H9 (cell line): ENCODE measurements at regions not wholly inside any gene's neighbourhood (a gene's known extent, or its start where the extent isn't known, plus 50 kb on each side); places are given as distances from the start of the nearest gene placed in this dataset.

Source experiments
- DNase-seq: peaks from one replicate; pipeline ENCODE4 v3.0.0-alpha.2; 2017
- H2AFZ ChIP-seq: one replicate; pipeline ENCODE4 v1.6.1; 2013; ENCODE audit warnings: mild to moderate bottlenecking, low read length, control low read depth, moderate library complexity
- H2AK5ac ChIP-seq: 2 replicates; pipeline ENCODE4 v1.6.1; 2013; ENCODE audit warnings: low read length, control low read depth, mixed read lengths; ENCODE audit not compliant: insufficient read length
- H2BK120ac ChIP-seq: one replicate; pipeline ENCODE4 v1.6.1; 2013; ENCODE audit warnings: low read depth, mild to moderate bottlenecking, low read length, control low read depth, inconsistent platforms; ENCODE audit not compliant: poor library complexity, severe bottlenecking
- H2BK12ac ChIP-seq: 2 replicates; pipeline ENCODE4 v1.6.1; 2013; ENCODE audit warnings: low read length, control low read depth, mixed read lengths, low read depth; ENCODE audit not compliant: insufficient read length
- H2BK15ac ChIP-seq: 2 replicates; pipeline ENCODE4 v1.6.1; 2013; ENCODE audit warnings: low read depth, low read length, control low read depth
- H2BK20ac ChIP-seq: one replicate; pipeline ENCODE4 v1.6.1; 2013; ENCODE audit warnings: low read depth, mild to moderate bottlenecking, low read length, control low read depth, inconsistent platforms; ENCODE audit not compliant: poor library complexity, severe bottlenecking
- H2BK5ac ChIP-seq: 2 replicates; pipeline ENCODE4 v1.6.1; 2013; ENCODE audit warnings: low read length, control low read depth, mixed read lengths; ENCODE audit not compliant: insufficient read length
- H3K14ac ChIP-seq: 2 replicates; pipeline ENCODE4 v1.6.1; 2013; ENCODE audit warnings: low read length, control low read depth; ENCODE audit not compliant: insufficient read depth
- H3K18ac ChIP-seq: 2 replicates; pipeline ENCODE4 v1.6.1; 2013; ENCODE audit warnings: low read depth, mild to moderate bottlenecking, mixed read lengths, low read length, control low read depth; ENCODE audit not compliant: insufficient read length
- H3K23ac ChIP-seq: 2 replicates; pipeline ENCODE4 v1.6.1; 2013; ENCODE audit warnings: low read length, control low read depth, mixed read lengths, low read depth; ENCODE audit not compliant: insufficient read length
- H3K23me2 ChIP-seq: 2 replicates; pipeline ENCODE4 v1.6.1; 2013; ENCODE audit warnings: low read depth, mild to moderate bottlenecking, mixed read lengths, low read length, control low read depth; ENCODE audit not compliant: insufficient read length, poor library complexity, severe bottlenecking
- H3K27ac ChIP-seq: 2 replicates; pipeline ENCODE4 v1.5.1; 2013; ENCODE audit warnings: low read length, control low read depth, mixed read lengths, low read depth; ENCODE audit not compliant: insufficient read length
- H3K27me3 ChIP-seq: 2 replicates; pipeline ENCODE4 v1.6.1; 2013; ENCODE audit warnings: low read length, control low read depth, inconsistent platforms; ENCODE audit not compliant: insufficient read depth
- H3K4ac ChIP-seq: 2 replicates; pipeline ENCODE4 v1.6.1; 2013; ENCODE audit warnings: low read depth, mild to moderate bottlenecking, control low read depth, inconsistent platforms, low read length, moderate library complexity
- H3K4me1 ChIP-seq: 2 replicates; pipeline ENCODE4 v1.6.1; 2013; ENCODE audit warnings: low read length, control low read depth, inconsistent platforms; ENCODE audit not compliant: insufficient read depth
- H3K4me2 ChIP-seq: 2 replicates; pipeline ENCODE4 v1.6.1; 2013; ENCODE audit warnings: low read length, control low read depth, mixed read lengths; ENCODE audit not compliant: insufficient read length, insufficient read depth
- H3K56ac ChIP-seq: 2 replicates; pipeline ENCODE4 v1.6.1; 2013; ENCODE audit warnings: low read depth, mild to moderate bottlenecking, mixed read lengths, low read length, control low read depth; ENCODE audit not compliant: insufficient read length
- H3K79me1 ChIP-seq: 2 replicates; pipeline ENCODE4 v1.6.1; 2013; ENCODE audit warnings: low read depth, mild to moderate bottlenecking, moderate library complexity, low read length, control low read depth, inconsistent platforms; ENCODE audit not compliant: insufficient read depth, poor library complexity, severe bottlenecking
- H3K79me2 ChIP-seq: 2 replicates; pipeline ENCODE4 v1.6.1; 2013; ENCODE audit warnings: low read length, control low read depth, inconsistent platforms; ENCODE audit not compliant: insufficient read depth
- H3K9ac ChIP-seq: 2 replicates; pipeline ENCODE4 v1.6.1; 2013; ENCODE audit warnings: low read length, control low read depth, mixed read lengths; ENCODE audit not compliant: insufficient read length; ENCODE audit errors: extremely low read depth
- H3K9me3 ChIP-seq: one replicate; pipeline ENCODE4 v1.6.1; 2013; ENCODE audit warnings: low read depth, low read length, inconsistent platforms; ENCODE audit not compliant: control insufficient read depth
- H3T11ph ChIP-seq: one replicate; pipeline ENCODE4 v1.6.1; 2013; ENCODE audit warnings: mild to moderate bottlenecking, low read length, control low read depth, inconsistent platforms
- H4K20me1 ChIP-seq: one replicate; pipeline ENCODE4 v1.6.1; 2013; ENCODE audit not compliant: control insufficient read depth, insufficient read length, insufficient read depth
- H4K5ac ChIP-seq: 2 replicates; pipeline ENCODE4 v1.6.1; 2013; ENCODE audit warnings: low read depth, mild to moderate bottlenecking, mixed read lengths, low read length, control low read depth; ENCODE audit not compliant: insufficient read length
- H4K8ac ChIP-seq: replicated peaks from 2 replicates; pipeline ENCODE4 v1.6.1; 2013; ENCODE audit warnings: low read length, control low read depth, mixed read lengths, low read depth; ENCODE audit not compliant: insufficient read length
- H4K91ac ChIP-seq: 2 replicates; pipeline ENCODE4 v1.6.1; 2013; ENCODE audit warnings: low read depth, mild to moderate bottlenecking, moderate library complexity, mixed read lengths, low read length, control low read depth; ENCODE audit not compliant: insufficient read length
- H3K27ac Mint-ChIP-seq, 3 experiments: 2 replicates in 2 of 3; 3 replicates in 1 of 3; pipeline ENCODE4 v1.8.0; 2020 to 2021; ENCODE audit warnings: mixed read lengths in 3 of 3, mild to moderate bottlenecking in 1 of 3, moderate library complexity in 1 of 3
- H3K27me3 Mint-ChIP-seq: 2 replicates; pipeline ENCODE4 v1.8.0; 2021; ENCODE audit warnings: low read depth, mild to moderate bottlenecking, moderate library complexity, mixed read lengths
- H3K36me3 Mint-ChIP-seq, 3 experiments: 2 replicates in 2 of 3; 3 replicates in 1 of 3; pipeline ENCODE4 v1.8.0; 2020 to 2021; ENCODE audit warnings: low read depth in 3 of 3, mixed read lengths in 3 of 3; ENCODE audit not compliant: insufficient read depth in 1 of 3
- H3K4me1 Mint-ChIP-seq, 2 experiments: 2 replicates each; pipeline ENCODE4 v1.8.0; 2020; ENCODE audit warnings: mixed read lengths in 2 of 2
- H3K4me3 Mint-ChIP-seq, 2 experiments: 2 replicates in 1 of 2; 3 replicates in 1 of 2; pipeline ENCODE4 v1.8.0; 2020 to 2021; ENCODE audit warnings: mild to moderate bottlenecking in 2 of 2, mixed read lengths in 2 of 2, moderate library complexity in 1 of 2
- H3K9me3 Mint-ChIP-seq, 2 experiments: 2 replicates in 1 of 2; 3 replicates in 1 of 2; pipeline ENCODE4 v1.8.0; 2020; ENCODE audit warnings: mild to moderate bottlenecking in 2 of 2, mixed read lengths in 2 of 2, moderate library complexity in 1 of 2
- WGBS: extraction: QIAGEN DNeasy Blood & Tissue Kit; methylation state at CpG from one replicate; pipeline ENCODE4 v1.1.7; 2013; ENCODE audit warnings: missing lambda C conversion rate, low lambda C conversion rate, mixed read lengths; ENCODE audit not compliant: insufficient read length; ENCODE audit errors: extremely low coverage; 5-methylcytosine and 5-hydroxymethylcytosine counted together
- TF ChIP-seq, protein P1 (sequence below): fragments of 200-600 bp; sonication (generic); conservative IDR thresholded peaks from 3 replicates; pipeline ENCODE4 v1.8.0; 2021; ENCODE audit warnings: antibody characterized with exemption, mild to moderate bottlenecking

GRCh38 chr16:86411897-86412296 is 98.4 kb upstream of the FOXF1 start:
- Histone ChIP-seq H3K27ac (no peak overlapping the region), H2BK120ac (no peak overlapping the region), H2BK5ac (no peak overlapping the region), H3K23ac (no peak overlapping the region), H2BK12ac (no peak overlapping the region), H4K5ac (no peak overlapping the region), H3K23me2 (no peaks in the 10 kb centered on the region), H3K14ac (no peak overlapping the region), H3K56ac (no peak overlapping the region), H2BK20ac (no peak overlapping the region), H3K9me3 (peaks cover 5% of the 10 kb centered on the region), H3K18ac (no peak overlapping the region), H2BK15ac (no peak overlapping the region), H4K91ac (no peak overlapping the region), H3T11ph (no peak overlapping the region), H2AK5ac (no peak overlapping the region), H3K4me2 (no peak overlapping the region), H3K79me1 (no peaks in the 10 kb centered on the region), H3K79me2 (no peaks in the 10 kb centered on the region), H4K20me1 (no peaks in the 10 kb centered on the region), H3K9ac (no peak overlapping the region), H2AFZ (no peak overlapping the region), H4K8ac (no peak overlapping the region), H3K4me1 (no peaks in the 10 kb centered on the region), H3K27me3 (no peaks in the 10 kb centered on the region), H3K4ac (no peak overlapping the region)
- no peak overlapping the region for H3K4me3 Mint-ChIP-seq
- H3K9me3 Mint-ChIP-seq = peaks cover 23 to 24% of the 10 kb centered on the region in 2 experiments
- peaks cover 2 to 26% (median 7%) of the 10 kb centered on the region in 3 experiments; a peak in 4 of 7 replicates for H3K36me3 Mint-ChIP-seq
- H3K27ac Mint-ChIP-seq = no peak overlapping the region; a peak in 1 of 7 replicates
- peaks cover 22 to 28% of the 10 kb centered on the region in 2 experiments for H3K4me1 Mint-ChIP-seq
- H3K27me3 Mint-ChIP-seq = peaks cover 20% of the 10 kb centered on the region
- no peak for DNase-seq
- TF ChIP-seq, protein P1, sequence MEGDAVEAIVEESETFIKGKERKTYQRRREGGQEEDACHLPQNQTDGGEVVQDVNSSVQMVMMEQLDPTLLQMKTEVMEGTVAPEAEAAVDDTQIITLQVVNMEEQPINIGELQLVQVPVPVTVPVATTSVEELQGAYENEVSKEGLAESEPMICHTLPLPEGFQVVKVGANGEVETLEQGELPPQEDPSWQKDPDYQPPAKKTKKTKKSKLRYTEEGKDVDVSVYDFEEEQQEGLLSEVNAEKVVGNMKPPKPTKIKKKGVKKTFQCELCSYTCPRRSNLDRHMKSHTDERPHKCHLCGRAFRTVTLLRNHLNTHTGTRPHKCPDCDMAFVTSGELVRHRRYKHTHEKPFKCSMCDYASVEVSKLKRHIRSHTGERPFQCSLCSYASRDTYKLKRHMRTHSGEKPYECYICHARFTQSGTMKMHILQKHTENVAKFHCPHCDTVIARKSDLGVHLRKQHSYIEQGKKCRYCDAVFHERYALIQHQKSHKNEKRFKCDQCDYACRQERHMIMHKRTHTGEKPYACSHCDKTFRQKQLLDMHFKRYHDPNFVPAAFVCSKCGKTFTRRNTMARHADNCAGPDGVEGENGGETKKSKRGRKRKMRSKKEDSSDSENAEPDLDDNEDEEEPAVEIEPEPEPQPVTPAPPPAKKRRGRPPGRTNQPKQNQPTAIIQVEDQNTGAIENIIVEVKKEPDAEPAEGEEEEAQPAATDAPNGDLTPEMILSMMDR = no peak
- no CpG with 5 or more reads among the region's 7 CpGs for WGBS
